Gastrocnemius medialis (tissue), 4 donors: ENCODE measurements at regions not wholly inside any gene's neighbourhood (a gene's known extent, or its start where the extent isn't known, plus 50 kb on each side); places are given as distances from the start of the nearest gene placed in this dataset.

ENCODE experiments used
- ATAC-seq, 2 donors: fragments of 150-250 bp; one replicate each; pipeline ENCODE4 v1.9.1; 2016
- DNase-seq, 2 donors: peaks; one replicate each; pipeline ENCODE4 v3.0.0-alpha.2; 2019
- H3K27ac ChIP-seq, 4 donors: fragments of 200-600 bp; sonication (generic); 1 replicate in 1 of 4; 2 replicates in 3 of 4; pipeline ENCODE4 v1.5.1; 2016 to 2018; ENCODE audit warnings: mild to moderate bottlenecking in 2 of 4, moderate library complexity in 1 of 4
- H3K27me3 ChIP-seq, 3 donors: fragments of 200-600 bp; sonication (generic) in 2 of 3; 1 replicate in 1 of 3; 2 replicates in 2 of 3; pipeline versions ENCODE4 v1.5.1 to v1.6.0; 2016 to 2019; ENCODE audit warnings: mild to moderate bottlenecking in 1 of 3, moderate library complexity in 1 of 3
- H3K36me3 ChIP-seq, 2 donors: fragments of 200-600 bp; sonication (generic) in 1 of 2; one replicate each; pipeline ENCODE4 v1.5.1; 2017 to 2018
- H3K4me1 ChIP-seq, 2 donors: fragments of 200-600 bp; sonication (generic) in 1 of 2; one replicate each; pipeline ENCODE4 v1.5.1; 2016 to 2017; ENCODE audit warnings: mild to moderate bottlenecking in 2 of 2
- H3K4me3 ChIP-seq, 4 donors: fragments of 200-600 bp; sonication (generic) in 3 of 4; 1 replicate in 1 of 4; 2 replicates in 3 of 4; pipeline ENCODE4 v1.5.1; 2016 to 2019; ENCODE audit warnings: mild to moderate bottlenecking in 2 of 4
- H3K9me3 ChIP-seq, 3 donors: fragments of 200-600 bp; sonication (generic) in 2 of 3; 1 replicate in 1 of 3; 2 replicates in 2 of 3; pipeline ENCODE4 v1.5.1; 2016 to 2019
- CTCF ChIP-seq, 5 experiments: fragments of 450-650 bp in 3 of 5; fragments of 200-600 bp in 2 of 5; sonication (generic) in 2 of 5; IDR thresholded peaks in 4 of 5; conservative IDR thresholded peaks in 1 of 5; 1 replicate in 4 of 5; 2 replicates in 1 of 5; pipeline ENCODE4 v1.5.1; 2016 to 2019; ENCODE audit warnings: antibody characterized with exemption in 5 of 5, mild to moderate bottlenecking in 3 of 5, moderate library complexity in 3 of 5
- POLR2A ChIP-seq, 2 donors: fragments of 450-650 bp; IDR thresholded peaks; one replicate each; pipeline ENCODE4 v1.6.1; 2017; ENCODE audit warnings: antibody characterized with exemption in 2 of 2, mild to moderate bottlenecking in 2 of 2, moderate library complexity in 2 of 2
- in situ Hi-C, 4 donors: fragments of 200-750 bp; cut with MboI; loops; one replicate each; pipeline versions ENCODE4 v1.15.0 to v1.8.0; 2017; ENCODE audit warnings: low sequenced_read_pairs in 4 of 4
- intact Hi-C: fragments of 100-400 bp; cut with DNase I; formaldehyde crosslinking; loops from one replicate; pipeline ENCODE4 v1.15.1; 2023; ENCODE audit warnings: low total_unique reads

DNA sequence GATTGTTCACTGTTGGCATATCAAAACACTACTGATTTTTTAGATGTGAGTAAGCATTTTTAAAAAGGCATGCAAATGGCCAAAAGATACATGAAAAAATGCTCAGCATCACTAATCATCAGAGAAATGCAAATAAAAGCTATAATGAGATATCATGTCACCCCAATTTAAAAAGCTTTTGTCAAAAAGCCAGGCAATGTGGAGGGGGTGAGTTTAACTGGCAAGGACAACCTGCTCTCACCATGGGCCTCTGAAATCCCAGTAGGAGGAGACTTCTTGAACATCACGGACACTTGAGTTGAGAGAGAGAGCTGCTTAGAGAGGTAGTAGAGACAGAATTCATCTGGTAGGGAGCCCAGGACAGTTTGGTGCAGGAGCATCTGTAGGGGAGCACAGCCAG is 347.1 kb upstream of the MPDZ start:
- H3K9me3 ChIP-seq: no peaks in the 10 kb centered on the region
- H3K4me3 ChIP-seq: no peak overlapping the region
- H3K27ac ChIP-seq: no peak overlapping the region
- DNase-seq (no peak), ATAC-seq (no peak)
- no peaks in the 10 kb centered on the region for H3K36me3 ChIP-seq
- no peak for TF ChIP-seq CTCF (IDR thresholded peaks at IDR 0.05 in 4 of 5, conservative IDR thresholded peaks at IDR 0.05 in 1 of 5)
- TF ChIP-seq POLR2A (IDR thresholded peaks at IDR 0.05): no peak
- in situ Hi-C loops: no loop called here
- H3K4me1 ChIP-seq: peaks cover 7 to 9% of the 10 kb centered on the region in 2 donors
- no peaks in the 10 kb centered on the region for H3K27me3 ChIP-seq
- intact Hi-C loops: no loop called here

GRCh38 chr9:13621872-13622564 is 342.5 kb upstream of the MPDZ start:
- Histone ChIP-seq H3K4me1 (peaks cover 19 to 26% of the 10 kb centered on the region in 2 donors), H3K27me3 (no peaks in the 10 kb centered on the region), H3K36me3 (no peaks in the 10 kb centered on the region), H3K27ac (peak overlapping the region in 1 of 4 donors; percentile 6), H3K9me3 (no peaks in the 10 kb centered on the region), H3K4me3 (no peak overlapping the region)
- in situ Hi-C loops (no loop called here), intact Hi-C loops (no loop called here)
- no peak for DNase-seq
- ATAC-seq: peak; percentile 52 to 65
- TF ChIP-seq CTCF (IDR thresholded peaks at IDR 0.05 in 4 of 5, conservative IDR thresholded peaks at IDR 0.05 in 1 of 5) (no peak), POLR2A (IDR thresholded peaks at IDR 0.05) (no peak)

- peaks cover 16 to 28% of the 10 kb centered on the region in 2 donors for H3K4me1 ChIP-seq
- ATAC-seq (no peak), DNase-seq (no peak)
- peak overlapping the region in 1 of 4 donors; percentile 23 for H3K27ac ChIP-seq
- H3K9me3 ChIP-seq: no peaks in the 10 kb centered on the region
- in situ Hi-C loops: no loop called here
- TF ChIP-seq CTCF (IDR thresholded peaks at IDR 0.05 in 4 of 5, conservative IDR thresholded peaks at IDR 0.05 in 1 of 5): no peak
- no peak for TF ChIP-seq POLR2A (IDR thresholded peaks at IDR 0.05)
- no peaks in the 10 kb centered on the region for H3K36me3 ChIP-seq
- no peaks in the 10 kb centered on the region for H3K27me3 ChIP-seq
- H3K4me3 ChIP-seq: no peak overlapping the region
- intact Hi-C loops: loop anchor here (1.0 to 5.0 kb wide), 2 partner anchors 7 to 171 kb away; no protein-coding TSS in a partner anchor
Observed at GRCh38 chr9:13616491-13617035, 337.1 kb upstream of the MPDZ start.

GRCh38 chr9:13615660-13616490 is 336.4 kb upstream of the MPDZ start:
- H3K27me3 ChIP-seq: no peaks in the 10 kb centered on the region
- H3K27ac ChIP-seq: peak overlapping the region in 1 of 4 donors; percentile 23
- TF ChIP-seq CTCF (IDR thresholded peaks at IDR 0.05 in 4 of 5, conservative IDR thresholded peaks at IDR 0.05 in 1 of 5) (no peak), POLR2A (IDR thresholded peaks at IDR 0.05) (no peak)
- no peak for ATAC-seq
- no peak overlapping the region for H3K4me3 ChIP-seq
- H3K9me3 ChIP-seq: no peaks in the 10 kb centered on the region
- DNase-seq: no peak
- no peaks in the 10 kb centered on the region for H3K36me3 ChIP-seq
- in situ Hi-C loops (no loop called here), intact Hi-C loops (loop anchor here (5.0 kb wide), 1 partner anchor 171 kb away; no protein-coding TSS in a partner anchor)
- H3K4me1 ChIP-seq: peaks cover 11 to 22% of the 10 kb centered on the region in 2 donors
